ENCODE measurements at regions not wholly inside any gene's neighbourhood (a gene's known extent, or its start where the extent isn't known, plus 50 kb on each side); places are given as distances from the start of the nearest gene placed in this dataset.
"Not testable (repeated sequence)": the region's sequence is repeated elsewhere in the genome, so short reads cannot be mapped to it uniquely, and the experiment has no call there.

DNA sequence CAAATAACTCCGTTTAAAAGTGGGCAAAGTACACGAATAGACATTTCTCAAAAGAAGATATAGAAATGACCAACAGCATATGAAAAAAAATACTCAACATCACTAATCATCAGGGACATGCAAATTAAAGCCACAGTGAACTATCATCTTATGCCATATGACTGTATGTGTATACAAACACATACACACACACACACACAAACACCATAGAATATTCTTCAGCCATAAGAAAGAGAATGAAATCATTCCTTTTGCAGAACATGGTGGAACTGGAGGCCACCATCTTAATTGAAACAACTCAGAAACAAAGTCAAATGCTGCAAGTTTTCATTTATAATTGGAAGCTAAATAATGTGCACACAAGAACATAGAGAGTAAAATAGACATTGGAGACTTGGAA, 1019.4 kb downstream of the KCNMA1 start (continued):
- no peak for TF ChIP-seq SRF (IDR thresholded peaks at IDR 0.05; ENCODE audit: low read depth)
- no peak for TF ChIP-seq ELF1 (IDR thresholded peaks at IDR 0.05; ENCODE audit: borderline replicate concordance, low read depth)

- DNase-seq (ENCODE audit: low read depth, low spot score); H3K9ac ChIP-seq (ENCODE audit: low read length); RAD21 ChIA-PET (ENCODE audit: low non-redundant PET in 1 of 2, low total read pairs in 2 of 2, uncharacterized antibody in 2 of 2, unreplicated experiment in 2 of 2); BruUV-seq (replicated peaks); H4K20me1 ChIP-seq (ENCODE audit: insufficient read depth); H2AFZ ChIP-seq (ENCODE audit: low read depth, low read length, poor library complexity, severe bottlenecking); H3K36me3 ChIP-seq (ENCODE audit: control insufficient read depth in 1 of 2, insufficient read depth in 2 of 2, low read length in 2 of 2); H3K79me2 ChIP-seq (ENCODE audit: insufficient read depth, low read length); H3K4me3 ChIP-seq (replicated peaks in 1 of 2; ENCODE audit: low read depth in 1 of 2, low read length in 2 of 2); H3K9me3 ChIP-seq (ENCODE audit: control insufficient read depth in 1 of 2, insufficient read depth in 1 of 2, low read depth in 1 of 2, low read length in 2 of 2); H3K4me1 ChIP-seq (ENCODE audit: control insufficient read depth in 1 of 2, insufficient read depth in 2 of 2, low read length in 2 of 2); CTCF ChIA-PET; H3K4me2 ChIP-seq (ENCODE audit: low read length); H3K9me2 ChIP-seq (ENCODE audit: insufficient read depth); intact Hi-C loops (cut with micrococcal nuclease); H3K27me3 ChIP-seq (ENCODE audit: insufficient read depth, low read length); POLR2A ChIA-PET; H3K27ac ChIP-seq (ENCODE audit: low read depth, low read length); ATAC-seq: not testable (repeated sequence)
Measured at GRCh38 chr10:76616666-76617065, 1020.9 kb downstream of the KCNMA1 start.

GRCh38 chr10:76615049-76615448, 1022.6 kb downstream of the KCNMA1 start:
- Histone ChIP-seq H2AFZ (ENCODE audit: low read depth, low read length, poor library complexity, severe bottlenecking) (no peak overlapping the region), H3K79me2 (ENCODE audit: insufficient read depth, low read length) (no peaks in the 10 kb centered on the region), H4K20me1 (ENCODE audit: insufficient read depth) (no peaks in the 10 kb centered on the region), H3K9me2 (ENCODE audit: insufficient read depth) (no peaks in the 10 kb centered on the region), H3K27me3 (ENCODE audit: insufficient read depth, low read length) (no peaks in the 10 kb centered on the region), H3K27ac (ENCODE audit: low read depth, low read length) (no peak overlapping the region), H3K9me3 (ENCODE audit: control insufficient read depth in 1 of 2, insufficient read depth in 1 of 2, low read depth in 1 of 2, low read length in 2 of 2) (no peaks in the 10 kb centered on the region), H3K4me3 (replicated peaks in 1 of 2; ENCODE audit: low read depth in 1 of 2, low read length in 2 of 2) (no peak overlapping the region), H3K9ac (ENCODE audit: low read length) (no peak overlapping the region), H3K36me3 (ENCODE audit: control insufficient read depth in 1 of 2, insufficient read depth in 2 of 2, low read length in 2 of 2) (no peaks in the 10 kb centered on the region; a peak in 1 of 4 replicates), H3K4me2 (ENCODE audit: low read length) (no peak overlapping the region), H3K4me1 (ENCODE audit: control insufficient read depth in 1 of 2, insufficient read depth in 2 of 2, low read length in 2 of 2) (no peaks in the 10 kb centered on the region)
- CTCF ChIA-PET = no interaction called here
- RAD21 ChIA-PET (ENCODE audit: low non-redundant PET in 1 of 2, low total read pairs in 2 of 2, uncharacterized antibody in 2 of 2, unreplicated experiment in 2 of 2) = no interaction called here
- intact Hi-C loops (cut with micrococcal nuclease) = no loop called here
- ATAC-seq (no peak), DNase-seq (ENCODE audit: low read depth, low spot score) (no peak)
- no TSS peak for BruUV-seq (replicated peaks)
- POLR2A ChIA-PET = no interaction called here
- no peak for TF ChIP-seq CTCF (IDR thresholded peaks at IDR 0.05 in 2 of 3, conservative IDR thresholded peaks at IDR 0.05 in 1 of 3; ENCODE audit: borderline replicate concordance in 1 of 3, insufficient read depth in 1 of 3, low read depth in 2 of 3, low read length in 2 of 3)
- no peak for TF ChIP-seq FOSL1 (IDR thresholded peaks at IDR 0.05; ENCODE audit: low read depth)
- TF ChIP-seq SRF (IDR thresholded peaks at IDR 0.05; ENCODE audit: low read depth) = no peak
- no peak for TF ChIP-seq SP1 (IDR thresholded peaks at IDR 0.05; ENCODE audit: low read depth)
- TF ChIP-seq ZNF274 (IDR thresholded peaks at IDR 0.05; ENCODE audit: low read depth, low read length) = no peak
- TF ChIP-seq EGR1 (IDR thresholded peaks at IDR 0.05; ENCODE audit: low read depth) = no peak
- TF ChIP-seq, protein P1, sequence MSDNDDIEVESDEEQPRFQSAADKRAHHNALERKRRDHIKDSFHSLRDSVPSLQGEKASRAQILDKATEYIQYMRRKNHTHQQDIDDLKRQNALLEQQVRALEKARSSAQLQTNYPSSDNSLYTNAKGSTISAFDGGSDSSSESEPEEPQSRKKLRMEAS (IDR thresholded peaks at IDR 0.05) = no peak
- TF ChIP-seq ZFX (IDR thresholded peaks at IDR 0.05) = no peak
- no peak for TF ChIP-seq EZH2 (IDR thresholded peaks at IDR 0.05)
- TF ChIP-seq, protein P2, sequence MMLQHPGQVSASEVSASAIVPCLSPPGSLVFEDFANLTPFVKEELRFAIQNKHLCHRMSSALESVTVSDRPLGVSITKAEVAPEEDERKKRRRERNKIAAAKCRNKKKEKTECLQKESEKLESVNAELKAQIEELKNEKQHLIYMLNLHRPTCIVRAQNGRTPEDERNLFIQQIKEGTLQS (IDR thresholded peaks at IDR 0.05) = no peak
- TF ChIP-seq JUND (IDR thresholded peaks at IDR 0.05) = no peak
- TF ChIP-seq EZH2phosphoT487 (IDR thresholded peaks at IDR 0.05; ENCODE audit: borderline replicate concordance) = no peak
